Peyer's patch (tissue), 4 donors: ENCODE measurements at regions not wholly inside any gene's neighbourhood (a gene's known extent, or its start where the extent isn't known, plus 50 kb on each side); places are given as distances from the start of the nearest gene placed in this dataset.

ENCODE experiments used
- POLR2A ChIP-seq, 2 donors: fragments of 450-650 bp; IDR thresholded peaks; one replicate each; pipeline ENCODE4 v1.5.1; 2017; ENCODE audit warnings: antibody characterized with exemption in 2 of 2, mild to moderate bottlenecking in 2 of 2, moderate library complexity in 2 of 2
- TF ChIP-seq, protein P1 (sequence below), 6 experiments: fragments of 450-650 bp in 4 of 6; fragments of 200-600 bp in 2 of 6; sonication (generic) in 1 of 6; IDR thresholded peaks; one replicate each; pipeline ENCODE4 v1.5.1; 2017 to 2019; ENCODE audit warnings: antibody characterized with exemption in 6 of 6, mild to moderate bottlenecking in 3 of 6, moderate library complexity in 1 of 6

DNA sequence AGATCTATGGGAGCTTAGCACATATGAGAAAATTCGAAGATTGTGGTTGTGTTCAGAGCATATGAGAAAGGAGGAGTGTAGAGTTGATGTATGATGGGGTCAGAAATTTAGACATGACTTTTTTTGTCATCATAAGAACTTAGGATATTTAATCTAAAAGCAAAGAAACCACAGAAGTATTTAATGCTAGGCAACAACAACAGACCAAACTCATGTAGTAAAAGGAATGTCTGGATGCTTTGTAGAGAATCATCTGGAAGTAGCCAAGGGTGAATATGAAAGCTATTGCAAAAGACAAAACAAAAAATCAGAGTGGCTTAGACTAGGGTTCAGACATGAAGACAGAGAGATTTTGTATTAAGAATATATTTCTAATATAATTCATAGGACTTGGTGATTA is 190.3 kb downstream of the SLITRK1 start:
- no peak for TF ChIP-seq POLR2A (IDR thresholded peaks at IDR 0.05)
- TF ChIP-seq, protein P1, sequence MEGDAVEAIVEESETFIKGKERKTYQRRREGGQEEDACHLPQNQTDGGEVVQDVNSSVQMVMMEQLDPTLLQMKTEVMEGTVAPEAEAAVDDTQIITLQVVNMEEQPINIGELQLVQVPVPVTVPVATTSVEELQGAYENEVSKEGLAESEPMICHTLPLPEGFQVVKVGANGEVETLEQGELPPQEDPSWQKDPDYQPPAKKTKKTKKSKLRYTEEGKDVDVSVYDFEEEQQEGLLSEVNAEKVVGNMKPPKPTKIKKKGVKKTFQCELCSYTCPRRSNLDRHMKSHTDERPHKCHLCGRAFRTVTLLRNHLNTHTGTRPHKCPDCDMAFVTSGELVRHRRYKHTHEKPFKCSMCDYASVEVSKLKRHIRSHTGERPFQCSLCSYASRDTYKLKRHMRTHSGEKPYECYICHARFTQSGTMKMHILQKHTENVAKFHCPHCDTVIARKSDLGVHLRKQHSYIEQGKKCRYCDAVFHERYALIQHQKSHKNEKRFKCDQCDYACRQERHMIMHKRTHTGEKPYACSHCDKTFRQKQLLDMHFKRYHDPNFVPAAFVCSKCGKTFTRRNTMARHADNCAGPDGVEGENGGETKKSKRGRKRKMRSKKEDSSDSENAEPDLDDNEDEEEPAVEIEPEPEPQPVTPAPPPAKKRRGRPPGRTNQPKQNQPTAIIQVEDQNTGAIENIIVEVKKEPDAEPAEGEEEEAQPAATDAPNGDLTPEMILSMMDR (IDR thresholded peaks at IDR 0.05) = no peak
